Effector CD8-positive, alpha-beta T cell (primary cell): ENCODE measurements at regions not wholly inside any gene's neighbourhood (a gene's known extent, or its start where the extent isn't known, plus 50 kb on each side); places are given as distances from the start of the nearest gene placed in this dataset.
"Not testable (repeated sequence)": the region's sequence is repeated elsewhere in the genome, so short reads cannot be mapped to it uniquely, and the experiment has no call there.

Experiments used
- DNase-seq: peaks from one replicate; lab custom pipeline; 2025; lab: John Stamatoyannopoulos, UW

DNA sequence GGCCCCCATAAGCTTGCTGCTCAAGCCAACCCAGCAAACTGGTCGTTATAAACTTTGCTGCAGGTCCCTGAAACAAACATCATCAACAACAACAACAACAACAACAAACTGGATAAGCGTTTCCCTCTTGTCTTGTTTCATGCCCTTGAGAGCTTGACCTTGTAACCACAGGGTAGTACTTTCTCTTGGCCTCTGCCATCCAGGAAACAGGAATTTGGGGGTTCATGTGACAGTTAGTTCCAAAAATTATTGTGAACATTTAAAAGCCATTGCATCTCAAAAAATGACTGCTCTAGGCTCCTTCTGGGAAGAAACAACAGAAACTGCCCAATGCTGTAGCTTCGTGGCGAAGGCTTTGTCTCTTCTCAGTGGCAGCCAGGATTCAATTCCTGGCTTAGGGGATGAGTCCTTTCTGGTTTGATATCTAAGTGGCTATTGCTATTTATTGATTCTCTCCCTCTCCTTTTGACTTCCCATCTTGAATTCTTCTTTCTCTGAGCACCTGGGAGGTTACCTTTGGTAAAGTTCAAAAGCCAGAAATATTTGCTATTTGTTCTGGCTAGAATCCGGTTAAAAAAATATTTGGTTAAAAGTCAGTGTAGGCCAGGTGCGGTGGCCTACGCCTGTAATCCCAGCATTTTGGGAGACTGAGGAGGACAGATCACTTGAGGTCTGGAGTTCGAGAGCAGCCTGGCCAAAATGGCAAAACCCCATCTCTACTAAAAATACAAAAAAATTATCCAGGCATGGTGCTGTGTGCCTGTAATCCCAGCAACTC, 52.0 kb upstream of the CPM start:
- DNase-seq, result no peak

DNA sequence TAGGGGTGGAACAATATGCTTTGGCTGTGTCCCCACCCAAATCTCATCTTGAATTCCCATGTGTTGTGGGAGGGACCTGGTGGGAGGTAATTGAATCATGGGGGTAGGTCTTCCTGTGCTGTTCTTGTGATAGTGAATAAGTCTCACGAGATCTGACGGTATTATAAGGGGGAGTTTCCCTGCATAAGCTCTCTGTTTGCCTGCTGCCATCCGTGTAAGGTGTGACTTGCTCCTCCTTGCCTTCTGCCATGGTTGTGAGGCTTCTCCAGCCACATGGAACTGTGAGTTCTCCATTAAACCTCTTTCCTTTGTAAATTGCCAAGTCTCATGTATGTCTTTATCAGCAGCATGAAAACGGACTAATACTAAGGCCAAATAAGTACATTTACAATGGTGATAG, 64.6 kb upstream of the CPM start:
- not testable (repeated sequence) for DNase-seq

DNA sequence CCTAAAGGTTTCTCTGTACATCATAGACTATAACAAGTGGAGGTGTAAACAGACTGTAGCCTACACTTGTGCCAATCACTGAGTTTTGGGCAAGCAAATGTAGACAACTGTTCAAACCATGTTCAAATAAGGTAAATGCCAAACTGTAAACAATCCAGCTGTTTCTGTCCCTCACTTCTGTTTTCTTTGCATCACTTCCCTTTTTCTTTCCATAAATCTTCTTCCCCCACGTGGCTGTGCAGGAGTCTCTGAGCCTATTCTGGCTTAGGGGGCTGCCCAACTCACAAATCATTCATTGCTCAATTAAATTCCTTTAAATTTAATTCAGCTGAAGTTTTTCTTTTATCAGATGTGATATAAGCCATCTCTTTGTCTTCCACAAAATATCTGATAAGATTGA, 65.1 kb upstream of the CPM start:
- DNase-seq, result no peak

DNA sequence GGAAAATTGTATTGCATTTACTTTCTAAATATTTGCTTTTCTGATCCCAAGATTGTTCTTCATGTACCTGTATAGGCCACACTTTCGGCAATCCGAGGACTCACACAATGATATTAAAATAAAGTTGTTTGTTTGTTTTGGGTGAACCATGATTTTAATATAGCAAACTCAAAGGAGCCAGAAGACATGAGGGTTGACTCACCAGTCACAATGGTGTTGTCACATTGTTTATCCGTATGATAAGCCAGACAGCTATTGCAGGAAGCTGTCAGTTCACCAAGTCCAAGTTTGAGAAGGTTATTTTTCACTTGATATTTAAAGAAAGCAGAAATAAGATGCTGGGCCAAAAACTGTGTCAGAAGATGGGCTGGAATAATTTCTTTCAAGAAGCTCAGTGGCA, 67.1 kb upstream of the CPM start:
- no peak for DNase-seq

GRCh38 chr12:69000540-69001243, 67.7 kb upstream of the CPM start:
- DNase-seq, result no peak

DNA sequence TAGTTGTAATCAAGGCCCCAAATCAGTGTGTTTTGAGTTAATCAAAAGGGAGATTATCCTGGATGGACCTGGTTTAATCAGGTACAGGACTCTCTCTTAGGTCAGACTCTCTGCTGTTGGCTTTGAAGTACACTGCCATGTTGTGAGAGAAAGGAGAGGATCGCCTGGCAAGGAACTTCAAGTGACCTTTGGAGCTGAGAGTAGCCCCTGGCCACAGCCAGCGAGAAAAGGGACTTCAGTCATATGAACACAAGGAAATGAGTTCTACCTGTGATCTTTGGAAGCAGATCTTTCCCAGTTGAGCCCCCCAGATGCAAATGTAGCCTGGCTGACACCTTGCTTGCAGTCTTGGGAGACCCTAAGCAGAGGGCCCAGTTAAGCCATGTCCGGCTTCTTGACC, 68.3 kb upstream of the CPM start:
- DNase-seq, result no peak

DNA sequence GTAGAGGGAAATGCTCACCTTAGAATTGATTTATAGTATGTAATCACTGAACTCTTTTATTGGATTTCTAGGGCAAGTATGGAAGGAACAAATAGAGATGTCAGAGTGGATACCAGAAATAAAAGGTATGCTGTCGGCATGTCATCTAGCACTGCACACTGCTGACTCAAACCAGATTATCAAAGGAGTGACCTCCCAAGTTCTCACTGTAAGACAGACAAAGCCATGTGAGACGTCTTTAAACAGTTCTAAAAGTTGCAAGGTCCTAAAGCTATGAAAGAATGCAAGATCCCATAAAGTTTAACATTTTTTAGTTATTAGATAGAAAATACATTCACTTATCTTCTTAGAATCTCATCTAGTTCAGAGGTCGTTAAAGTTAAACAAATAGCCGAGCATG, 70.0 kb upstream of the CPM start:
- DNase-seq, result no peak

GRCh38 chr12:69003991-69004390, 71.0 kb upstream of the CPM start:
- DNase-seq, result no peak

DNA sequence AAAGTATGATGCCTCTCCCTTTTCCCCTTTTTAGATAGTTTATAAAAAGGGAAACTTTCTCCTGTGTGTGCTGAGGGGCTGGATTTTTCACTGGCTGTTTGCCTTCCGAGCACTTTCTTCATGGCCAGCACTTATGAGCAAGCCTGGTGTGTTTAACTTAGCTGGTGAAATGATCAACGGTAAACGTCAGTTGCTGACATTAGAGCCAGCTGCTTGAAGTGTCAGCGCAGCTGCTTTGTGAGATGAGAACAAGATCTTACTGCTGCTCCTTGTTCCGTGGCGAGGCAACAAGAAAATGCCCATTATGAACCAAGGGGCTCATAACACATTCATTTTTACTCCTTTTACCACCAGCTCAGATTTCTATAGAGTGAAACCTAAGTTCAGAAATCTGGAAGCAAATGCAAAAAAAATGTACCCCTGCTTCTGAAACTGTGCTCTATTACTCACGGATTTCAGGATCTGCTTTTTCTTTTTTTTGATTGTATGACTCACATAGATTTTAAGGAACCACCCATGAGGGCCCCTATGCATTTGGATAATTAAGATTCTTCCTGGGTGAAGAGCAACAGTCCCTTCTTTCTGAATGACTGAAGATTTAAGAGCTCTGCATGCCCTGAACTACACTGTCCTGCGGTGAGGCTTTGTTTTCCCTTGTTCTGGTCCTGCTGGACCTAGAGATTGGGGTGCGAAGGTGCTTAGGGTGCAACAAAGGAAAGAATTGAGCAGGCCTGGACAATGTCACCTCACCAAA, 74.3 kb upstream of the CPM start:
- no peak for DNase-seq

GRCh38 chr12:69007855-69008351, 74.9 kb upstream of the CPM start:
- no peak for DNase-seq

DNA sequence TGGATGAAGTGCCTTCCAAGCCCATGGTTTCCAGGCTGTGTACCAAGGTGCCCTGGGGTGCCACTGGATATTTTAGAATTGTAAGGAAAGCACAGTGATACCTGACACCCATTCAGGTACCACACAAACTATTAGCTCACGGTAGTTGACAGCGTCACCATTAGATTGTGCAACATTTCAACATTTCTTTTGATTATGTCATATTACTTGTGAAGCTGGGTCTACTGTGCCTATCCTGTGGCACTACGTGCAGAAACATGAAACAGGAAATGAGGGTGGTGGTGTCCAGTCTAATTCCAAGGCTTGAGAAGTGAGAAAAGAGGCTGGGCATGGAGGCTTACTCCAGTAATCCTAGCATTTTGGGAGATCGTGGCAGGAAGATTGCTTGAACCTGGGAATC, 75.5 kb upstream of the CPM start:
- no peak for DNase-seq

DNA sequence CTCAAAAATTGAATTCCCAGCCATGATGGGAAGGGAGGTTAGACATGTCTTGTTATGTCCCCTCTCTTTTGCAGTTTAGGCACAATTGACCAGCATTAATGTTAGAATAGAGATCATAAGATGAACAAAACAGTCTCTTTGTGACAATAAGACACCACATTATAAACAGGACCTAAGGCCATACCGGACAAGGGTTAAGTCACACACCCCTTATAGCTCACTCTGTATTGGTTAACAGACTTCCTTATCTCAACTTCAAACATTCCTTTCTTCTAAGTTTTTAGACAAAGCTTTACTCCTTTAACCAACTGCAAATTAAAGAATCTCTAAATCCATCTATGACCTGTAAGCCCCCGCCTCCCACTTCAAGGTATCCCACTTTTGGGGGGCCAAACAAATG, 81.1 kb upstream of the CPM start:
- no peak for DNase-seq

GRCh38 chr12:69015017-69015416, 82.0 kb upstream of the CPM start:
- DNase-seq, result no peak

- DNase-seq, result no peak
These were observed 82.9 kb upstream of the CPM start for GRCh38 chr12:69015831-69016230.

DNA sequence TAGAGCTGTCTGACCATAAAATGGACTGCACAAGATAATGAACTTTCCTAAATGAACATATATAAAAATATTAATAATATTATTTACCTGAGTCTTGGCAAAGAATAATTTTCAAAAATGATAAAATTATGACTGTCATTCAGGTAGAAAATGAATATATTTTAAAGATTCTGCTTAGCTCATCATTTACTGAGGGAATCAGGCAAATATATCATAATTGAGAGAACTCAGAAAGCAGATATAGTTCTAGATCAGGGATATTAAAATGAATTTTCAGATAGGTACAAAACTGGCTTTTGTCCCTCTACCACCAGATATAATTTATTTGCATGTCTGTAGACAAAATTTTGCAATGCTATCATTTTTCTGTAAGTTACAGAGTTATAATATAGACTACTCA, 86.1 kb upstream of the CPM start:
- no peak for DNase-seq

GRCh38 chr12:69019910-69020309, 86.9 kb upstream of the CPM start:
- DNase-seq, result no peak

GRCh38 chr12:69022674-69023073, 89.7 kb upstream of the CPM start:
- DNase-seq, result no peak

DNA sequence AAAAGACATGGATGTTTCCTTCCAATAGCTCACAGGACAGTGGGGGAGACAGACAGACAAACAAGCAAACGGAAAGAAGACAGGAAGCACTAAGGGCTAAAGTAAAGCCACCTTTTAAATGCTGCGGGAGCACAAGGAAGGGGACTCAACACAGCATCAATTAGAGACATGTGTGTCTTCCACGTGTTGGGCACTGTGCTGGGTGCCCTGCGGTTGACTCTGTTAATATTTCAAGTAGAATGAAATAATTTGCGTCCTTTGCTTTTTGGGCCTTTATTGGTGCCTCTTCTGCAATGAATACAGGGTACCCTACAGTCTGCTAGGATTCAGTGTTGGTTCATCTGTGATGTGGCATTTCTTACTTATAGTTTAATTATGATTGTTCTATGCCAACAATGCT, 90.9 kb upstream of the CPM start:
- no peak for DNase-seq

DNA sequence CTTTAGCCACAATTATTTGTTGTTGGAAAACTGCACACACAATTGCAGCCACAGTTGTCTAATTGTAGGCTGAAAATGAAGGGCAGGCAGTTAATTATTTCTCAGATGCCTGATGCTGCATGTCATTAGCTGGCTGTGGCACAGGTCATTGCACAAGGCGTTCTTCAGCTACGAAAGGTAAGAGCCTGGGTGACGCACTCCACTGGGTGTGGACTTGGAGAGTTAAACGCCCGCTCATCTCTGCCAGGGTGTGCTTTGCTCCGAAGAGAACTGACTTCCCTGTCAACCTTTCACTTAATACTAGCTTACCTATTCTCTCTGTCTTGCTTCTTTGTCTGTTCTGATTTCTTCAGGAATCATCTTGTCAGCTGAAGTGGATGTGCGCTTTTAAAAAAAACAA, 91.4 kb upstream of the CPM start:
- no peak for DNase-seq

GRCh38 chr12:69024907-69025306, 91.9 kb upstream of the CPM start:
- no peak for DNase-seq

DNA sequence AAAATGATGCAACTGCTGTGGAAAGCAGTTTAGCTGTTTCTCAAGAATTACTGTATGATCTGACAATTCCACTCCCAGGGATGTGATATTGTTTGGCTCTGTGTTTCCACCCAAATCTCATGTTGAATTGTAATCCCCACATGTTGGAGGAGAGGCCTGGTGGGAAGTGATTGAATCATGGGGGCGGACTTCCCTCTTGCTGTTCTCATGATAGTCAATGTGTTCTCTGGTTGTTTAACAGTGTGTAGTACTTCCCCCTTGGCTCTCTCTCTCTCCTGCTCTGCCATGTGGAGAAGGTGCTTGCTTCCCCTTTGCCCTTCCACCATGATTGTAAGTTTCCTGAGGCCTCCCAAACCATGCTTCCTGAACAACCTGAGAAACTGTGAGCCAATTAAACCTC, 93.4 kb upstream of the CPM start:
- no peak for DNase-seq

- DNase-seq, result no peak
These were observed 94.5 kb upstream of the CPM start for GRCh38 chr12:69027411-69027881.
